ENCODE measurements at regions not wholly inside any gene's neighbourhood (a gene's known extent, or its start where the extent isn't known, plus 50 kb on each side); places are given as distances from the start of the nearest gene placed in this dataset.

GRCh38 chr15:98439523-98439942, 208.8 kb upstream of the IGF1R start:
- DNase-seq (ENCODE audit: extremely low read depth in 1 of 4, low spot score in 3 of 4) (no peak), ATAC-seq (no peak), FAIRE-seq (no peak)
- Histone ChIP-seq H3K9me3 (replicated peaks; ENCODE audit: control insufficient read depth, insufficient read depth, low read depth, low read length) (no peaks in the 10 kb centered on the region), H2AFZ (ENCODE audit: low read depth, low read length) (no peak overlapping the region), H3K4me2 (ENCODE audit: insufficient read depth, low read length) (no peak overlapping the region), H3K9me1 (ENCODE audit: control insufficient read depth, insufficient read depth, low read length) (no peaks in the 10 kb centered on the region), H3K27ac (ENCODE audit: extremely low read depth, low read depth, low read length) (no peak overlapping the region), H3K36me3 (ENCODE audit: control insufficient read depth, insufficient read depth, low read length) (no peaks in the 10 kb centered on the region), H4K20me1 (replicated peaks; ENCODE audit: control insufficient read depth, insufficient read depth, low read length) (no peaks in the 10 kb centered on the region), H3K4me3 (no peak overlapping the region), H3K9ac (ENCODE audit: insufficient read depth in 1 of 2, low read depth in 2 of 2, low read length in 2 of 2) (no peak overlapping the region; a peak in 1 of 4 replicates), H3K27me3 (ENCODE audit: control insufficient read depth in 2 of 2, insufficient read depth in 2 of 2, low read length in 2 of 2) (peaks cover 0 to 4% of the 10 kb centered on the region in 2 experiments; a peak in 1 of 5 replicates), H3K79me2 (ENCODE audit: control insufficient read depth, insufficient read depth, low read length) (no peaks in the 10 kb centered on the region), H3K4me1 (replicated peaks in 1 of 2; ENCODE audit: control insufficient read depth in 2 of 2, insufficient read depth in 2 of 2, low read length in 2 of 2) (no peaks in the 10 kb centered on the region)
- BruUV-seq (replicated peaks): no TSS peak
- 0% methylated on average over 4 of the region's 6 CpGs for WGBS (ENCODE audit: insufficient coverage, low coverage, missing lambda C conversion rate)
- intact Hi-C loops (cut with micrococcal nuclease): no loop called here
- ChIA-PET CTCF (ENCODE audit: low intra/inter-chr PET ratio) (no interaction called here), POLR2A (no interaction called here)
- in situ Hi-C loops (cut with MboI): no loop called here
- TF ChIP-seq ZNF518B (CRISPR knock-in tag; IDR thresholded peaks at IDR 0.05) (no peak), VEZF1 (CRISPR knock-in tag; IDR thresholded peaks at IDR 0.05) (no peak), BHLHE40 (IDR thresholded peaks at IDR 0.05; ENCODE audit: low read length) (no peak), ZFP36 (IDR thresholded peaks at IDR 0.05; ENCODE audit: low read depth, low read length, partially characterized antibody) (no peak), POLR3G (IDR thresholded peaks at IDR 0.05; ENCODE audit: extremely low read depth, insufficient read length, insufficient replicate concordance) (no peak)
